Left ventricle myocardium superior (tissue), 1 donor: ENCODE measurements at regions not wholly inside any gene's neighbourhood (a gene's known extent, or its start where the extent isn't known, plus 50 kb on each side); places are given as distances from the start of the nearest gene placed in this dataset. TPM values are rescaled to one million over a fixed set of nuclear protein-coding genes. Genes with fewer than 3 reads are reported as not detected.

Source experiments
- ATAC-seq: fragments of 200-7000 bp; cut with Tn5 transposase; one replicate; pipeline ENCODE4 v1.9.1; 2020; ENCODE audit warnings: mild to moderate bottlenecking, moderate library complexity
- DNase-seq: peaks from one replicate; pipeline ENCODE4 v3.0.0-alpha.2; 2020
- intact Hi-C: fragments of 100-400 bp; cut with micrococcal nuclease; formaldehyde crosslinking; loops from one replicate; pipeline ENCODE4 v1.11.0; 2022
- microRNA-seq: library from miRNA; unstranded; fragments of <30 nt; microRNA quantifications from one replicate; pipeline ENCODE4 v1.2.0, GENCODE V29; 2020; ENCODE audit warnings: borderline number of aligned reads
- donor health status: DM: no; HTN: yes; CAD: no; lungs with severe emphysema.

- ATAC-seq, result no peak
- intact Hi-C loops, result no loop called here
- DNase-seq, result no peak
Observed at GRCh38 chr20:7829031-7829430, 111.2 kb downstream of the HAO1 start.

GRCh38 chr20:7829776-7830175 is 110.5 kb downstream of the HAO1 start:
- DNase-seq, result no peak
- no peak for ATAC-seq
- intact Hi-C loops, result no loop called here

Small RNA genes lying in the stretch of these regions (microRNA-seq; reads per million reads assigned to microRNA genes)
- not detected for gene MIR8062
